Astrocyte (in vitro differentiated cells and primary cell): ENCODE measurements at regions not wholly inside any gene's neighbourhood (a gene's known extent, or its start where the extent isn't known, plus 50 kb on each side); places are given as distances from the start of the nearest gene placed in this dataset.

Source experiments
- DNase-seq: peaks from one replicate; pipeline ENCODE4 v3.0.0-alpha.2; 2010; ENCODE audit warnings: low read depth
- FAIRE-seq: peaks from 2 replicates; lab custom pipeline; 2011; peaks lifted over from hg19 to GRCh38; lab: Jason Lieb, UNC
- H2AFZ ChIP-seq: 2 replicates; pipeline ENCODE4 v1.6.0; 2012; ENCODE audit warnings: low read depth, low read length, inconsistent platforms
- H3K27ac ChIP-seq: 2 replicates; pipeline ENCODE4 v1.5.1; 2011; ENCODE audit warnings: low read depth, low read length, inconsistent platforms
- H3K27me3 ChIP-seq: 2 replicates; pipeline ENCODE4 v1.6.0; 2011; ENCODE audit warnings: low read length, inconsistent platforms; ENCODE audit not compliant: insufficient read depth
- H3K36me3 ChIP-seq: 2 replicates; pipeline ENCODE4 v1.5.1; 2011; ENCODE audit warnings: low read length, inconsistent platforms; ENCODE audit not compliant: insufficient read depth
- H3K4me1 ChIP-seq: 2 replicates; pipeline ENCODE4 v1.5.1; 2011; ENCODE audit warnings: low read length, inconsistent platforms; ENCODE audit not compliant: insufficient read depth
- H3K4me2 ChIP-seq: 2 replicates; pipeline ENCODE4 v1.6.0; 2012; ENCODE audit warnings: low read length, inconsistent platforms
- H3K4me3 ChIP-seq: 2 replicates; pipeline ENCODE4 v1.5.1; 2011; ENCODE audit warnings: low read depth, mild to moderate bottlenecking, low read length, inconsistent platforms; ENCODE audit not compliant: insufficient read depth
- H3K79me2 ChIP-seq: 2 replicates; pipeline ENCODE4 v1.6.0; 2012; ENCODE audit warnings: mild to moderate bottlenecking, low read length, inconsistent platforms; ENCODE audit not compliant: insufficient read depth
- H3K9ac ChIP-seq: 2 replicates; pipeline ENCODE4 v1.6.0; 2012; ENCODE audit warnings: mild to moderate bottlenecking, low read length, inconsistent platforms
- H3K9me3 ChIP-seq: 2 replicates; pipeline ENCODE4 v1.5.1; 2012; ENCODE audit warnings: low read depth, mild to moderate bottlenecking, low read length, inconsistent platforms; ENCODE audit not compliant: insufficient read depth
- H4K20me1 ChIP-seq: 2 replicates; pipeline ENCODE4 v1.6.0; 2012; ENCODE audit warnings: low read length, inconsistent platforms; ENCODE audit not compliant: insufficient read depth
- H3K27ac Mint-ChIP-seq: one replicate; pipeline ENCODE4 v1.8.0; 2021; ENCODE audit warnings: mild to moderate bottlenecking, mixed read lengths; ENCODE audit not compliant: unreplicated experiment
- H3K27me3 Mint-ChIP-seq: one replicate; pipeline ENCODE4 v1.8.0; 2021; ENCODE audit warnings: low read depth, mixed read lengths; ENCODE audit not compliant: unreplicated experiment
- H3K36me3 Mint-ChIP-seq: one replicate; pipeline ENCODE4 v1.8.0; 2021; ENCODE audit warnings: low read depth, mixed read lengths; ENCODE audit not compliant: unreplicated experiment
- H3K4me1 Mint-ChIP-seq: one replicate; pipeline ENCODE4 v1.8.0; 2021; ENCODE audit warnings: low read depth, mixed read lengths; ENCODE audit not compliant: unreplicated experiment
- H3K4me3 Mint-ChIP-seq: one replicate; pipeline ENCODE4 v1.8.0; 2021; ENCODE audit warnings: mild to moderate bottlenecking, moderate library complexity, mixed read lengths; ENCODE audit not compliant: unreplicated experiment
- H3K9me3 Mint-ChIP-seq: one replicate; pipeline ENCODE4 v1.8.0; 2021; ENCODE audit warnings: mild to moderate bottlenecking, mixed read lengths; ENCODE audit not compliant: unreplicated experiment
- EZH2 ChIP-seq: IDR thresholded peaks from 2 replicates; pipeline ENCODE4 v1.6.1; 2012; ENCODE audit warnings: mild to moderate bottlenecking, low read length, inconsistent platforms; ENCODE audit not compliant: insufficient read depth
- TF ChIP-seq, protein P1 (sequence below): IDR thresholded peaks from 2 replicates; pipeline ENCODE4 v1.5.1; 2011; ENCODE audit warnings: low read depth, mild to moderate bottlenecking, inconsistent platforms, low read length, moderate library complexity; ENCODE audit not compliant: insufficient read depth

DNA sequence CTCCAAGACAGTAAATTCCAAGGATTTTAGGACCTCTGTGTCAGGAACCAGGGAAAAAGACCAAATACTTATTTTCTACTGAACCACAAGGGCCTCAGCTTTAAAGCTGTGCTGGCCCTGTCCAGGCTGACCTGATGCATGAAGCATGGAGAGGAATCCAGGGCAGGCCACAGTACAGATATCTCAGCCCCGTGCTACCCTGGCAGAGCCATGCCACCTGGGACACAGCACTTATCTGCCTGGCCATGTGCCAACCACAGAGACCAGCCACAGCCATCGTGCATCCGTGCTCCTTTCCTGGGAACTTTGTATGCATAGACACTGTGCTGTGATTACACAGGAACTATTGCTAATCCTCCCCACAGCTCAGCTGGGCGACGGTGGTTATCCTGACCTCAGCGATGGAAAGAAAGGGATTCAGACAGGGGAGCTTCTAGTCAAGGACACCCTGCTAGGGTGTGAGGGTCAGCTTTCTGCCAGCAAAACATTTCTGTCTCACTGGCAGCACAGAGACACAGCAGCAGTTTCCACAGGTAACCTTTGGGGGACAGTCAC is 687.4 kb upstream of the ID2 start:
- no peaks in the 10 kb centered on the region for H3K9me3 ChIP-seq
- no peak overlapping the region for H3K9ac ChIP-seq
- no peak overlapping the region for H3K4me2 ChIP-seq
- Mint-ChIP-seq H3K4me1 (peaks cover 2% of the 10 kb centered on the region), H3K27me3 (peaks cover 8% of the 10 kb centered on the region), H3K36me3 (no peaks in the 10 kb centered on the region), H3K27ac (no peak overlapping the region), H3K4me3 (no peak overlapping the region), H3K9me3 (no peaks in the 10 kb centered on the region)
- no peaks in the 10 kb centered on the region for H3K79me2 ChIP-seq
- no peaks in the 10 kb centered on the region for H3K4me1 ChIP-seq
- DNase-seq: no peak
- H2AFZ ChIP-seq: no peak overlapping the region
- H4K20me1 ChIP-seq: no peaks in the 10 kb centered on the region
- H3K27me3 ChIP-seq: no peaks in the 10 kb centered on the region
- no peak for FAIRE-seq
- H3K27ac ChIP-seq: no peak overlapping the region
- TF ChIP-seq, protein P1, sequence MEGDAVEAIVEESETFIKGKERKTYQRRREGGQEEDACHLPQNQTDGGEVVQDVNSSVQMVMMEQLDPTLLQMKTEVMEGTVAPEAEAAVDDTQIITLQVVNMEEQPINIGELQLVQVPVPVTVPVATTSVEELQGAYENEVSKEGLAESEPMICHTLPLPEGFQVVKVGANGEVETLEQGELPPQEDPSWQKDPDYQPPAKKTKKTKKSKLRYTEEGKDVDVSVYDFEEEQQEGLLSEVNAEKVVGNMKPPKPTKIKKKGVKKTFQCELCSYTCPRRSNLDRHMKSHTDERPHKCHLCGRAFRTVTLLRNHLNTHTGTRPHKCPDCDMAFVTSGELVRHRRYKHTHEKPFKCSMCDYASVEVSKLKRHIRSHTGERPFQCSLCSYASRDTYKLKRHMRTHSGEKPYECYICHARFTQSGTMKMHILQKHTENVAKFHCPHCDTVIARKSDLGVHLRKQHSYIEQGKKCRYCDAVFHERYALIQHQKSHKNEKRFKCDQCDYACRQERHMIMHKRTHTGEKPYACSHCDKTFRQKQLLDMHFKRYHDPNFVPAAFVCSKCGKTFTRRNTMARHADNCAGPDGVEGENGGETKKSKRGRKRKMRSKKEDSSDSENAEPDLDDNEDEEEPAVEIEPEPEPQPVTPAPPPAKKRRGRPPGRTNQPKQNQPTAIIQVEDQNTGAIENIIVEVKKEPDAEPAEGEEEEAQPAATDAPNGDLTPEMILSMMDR: no peak
- no peak for TF ChIP-seq EZH2
- no peak overlapping the region for H3K4me3 ChIP-seq
- H3K36me3 ChIP-seq: no peaks in the 10 kb centered on the region

DNA sequence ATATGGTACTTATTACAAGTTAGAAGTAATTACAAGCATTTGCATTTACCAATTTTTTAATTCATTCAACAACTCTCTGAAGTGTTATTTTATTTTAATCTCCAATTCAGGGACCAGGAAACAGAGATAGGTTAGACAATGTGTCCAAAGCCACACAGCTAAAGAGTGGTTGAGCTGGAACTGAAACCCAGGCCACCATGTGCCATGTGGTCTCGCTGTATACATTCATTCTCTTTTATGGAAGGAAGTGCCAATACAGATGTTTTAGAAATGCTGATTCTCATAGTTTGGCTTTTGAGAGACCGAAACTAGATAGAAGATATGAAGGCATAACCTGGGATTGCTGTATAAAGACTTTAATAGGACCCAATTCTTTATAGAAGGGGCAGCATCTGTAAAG is 684.6 kb upstream of the ID2 start:
- Mint-ChIP-seq H3K27me3 (peaks cover 5% of the 10 kb centered on the region), H3K36me3 (no peaks in the 10 kb centered on the region), H3K4me1 (peaks cover 2% of the 10 kb centered on the region), H3K27ac (no peak overlapping the region), H3K9me3 (no peaks in the 10 kb centered on the region), H3K4me3 (no peak overlapping the region)
- no peak overlapping the region for H3K27ac ChIP-seq
- FAIRE-seq: no peak
- no peaks in the 10 kb centered on the region for H3K27me3 ChIP-seq
- H3K9ac ChIP-seq: no peak overlapping the region
- no peaks in the 10 kb centered on the region for H3K9me3 ChIP-seq
- no peaks in the 10 kb centered on the region for H3K79me2 ChIP-seq
- H3K4me3 ChIP-seq: no peak overlapping the region
- DNase-seq: no peak
- no peaks in the 10 kb centered on the region for H3K4me1 ChIP-seq
- no peaks in the 10 kb centered on the region for H3K36me3 ChIP-seq
- no peak overlapping the region for H2AFZ ChIP-seq
- H4K20me1 ChIP-seq: no peaks in the 10 kb centered on the region
- TF ChIP-seq, protein P1: no peak
- no peak for TF ChIP-seq EZH2
- H3K4me2 ChIP-seq: no peak overlapping the region

DNA sequence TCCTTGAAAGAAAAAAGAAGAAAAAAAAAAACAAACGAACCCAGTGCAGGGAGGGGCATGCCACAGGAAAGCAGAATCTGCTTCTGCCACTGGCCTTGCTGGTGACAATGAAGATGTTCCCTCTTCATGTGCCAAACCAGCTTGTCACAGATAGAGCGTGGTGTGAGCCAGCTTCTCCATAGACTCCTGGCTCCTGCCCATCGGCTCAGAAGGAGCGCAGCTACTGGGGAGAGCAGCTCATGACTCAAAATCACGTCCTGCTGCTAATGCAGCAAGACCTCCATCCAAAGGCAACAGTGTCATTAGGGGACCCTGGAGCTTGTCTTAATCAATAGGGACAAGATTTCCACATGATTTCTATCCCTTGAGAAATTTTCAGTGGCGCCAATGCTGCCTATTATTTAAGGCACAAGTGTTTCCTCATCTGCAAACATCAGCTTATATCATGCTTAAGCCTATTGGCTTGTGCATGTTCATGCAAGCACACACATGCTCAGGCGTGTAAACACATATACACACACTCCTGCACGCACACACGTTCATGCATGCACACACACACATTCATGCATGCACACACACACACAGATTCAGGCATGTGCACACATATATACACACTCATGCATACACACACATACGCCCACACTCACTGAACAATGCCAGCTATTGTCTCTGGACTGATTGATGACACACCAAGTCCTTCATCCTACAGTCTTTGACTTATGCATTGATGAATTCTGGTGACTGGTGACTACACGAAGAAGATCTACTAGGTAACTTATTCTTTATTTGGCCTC is 682.0 kb upstream of the ID2 start:
- Mint-ChIP-seq H3K4me3 (no peak overlapping the region), H3K27me3 (peaks cover 3% of the 10 kb centered on the region), H3K4me1 (peaks cover 9% of the 10 kb centered on the region), H3K27ac (no peak overlapping the region), H3K9me3 (no peaks in the 10 kb centered on the region), H3K36me3 (no peaks in the 10 kb centered on the region)
- no peaks in the 10 kb centered on the region for H3K79me2 ChIP-seq
- FAIRE-seq (no peak), DNase-seq (no peak)
- TF ChIP-seq EZH2: no peak
- TF ChIP-seq, protein P1: no peak
- H3K4me1 ChIP-seq: no peaks in the 10 kb centered on the region
- no peak overlapping the region for H3K27ac ChIP-seq
- H3K27me3 ChIP-seq: no peaks in the 10 kb centered on the region
- H4K20me1 ChIP-seq: no peaks in the 10 kb centered on the region
- H3K4me3 ChIP-seq: no peak overlapping the region
- H3K36me3 ChIP-seq: no peaks in the 10 kb centered on the region
- no peak overlapping the region for H3K9ac ChIP-seq
- no peaks in the 10 kb centered on the region for H3K9me3 ChIP-seq
- H3K4me2 ChIP-seq: no peak overlapping the region
- H2AFZ ChIP-seq: no peak overlapping the region
